Hematopoietic multipotent progenitor cell treated with erythropoietin and hydrocortisone succinate and interleukin-3 and kit ligand, for 17 days (in vitro differentiated cells): ENCODE measurements at regions not wholly inside any gene's neighbourhood (a gene's known extent, or its start where the extent isn't known, plus 50 kb on each side); places are given as distances from the start of the nearest gene placed in this dataset.
"Not testable (repeated sequence)": the region's sequence is repeated elsewhere in the genome, so short reads cannot be mapped to it uniquely, and the experiment has no call there.

Experiments
- DNase-seq: peaks from one replicate; pipeline ENCODE4 v3.0.0-alpha.2; 2015; ENCODE audit warnings: low spot score

DNA sequence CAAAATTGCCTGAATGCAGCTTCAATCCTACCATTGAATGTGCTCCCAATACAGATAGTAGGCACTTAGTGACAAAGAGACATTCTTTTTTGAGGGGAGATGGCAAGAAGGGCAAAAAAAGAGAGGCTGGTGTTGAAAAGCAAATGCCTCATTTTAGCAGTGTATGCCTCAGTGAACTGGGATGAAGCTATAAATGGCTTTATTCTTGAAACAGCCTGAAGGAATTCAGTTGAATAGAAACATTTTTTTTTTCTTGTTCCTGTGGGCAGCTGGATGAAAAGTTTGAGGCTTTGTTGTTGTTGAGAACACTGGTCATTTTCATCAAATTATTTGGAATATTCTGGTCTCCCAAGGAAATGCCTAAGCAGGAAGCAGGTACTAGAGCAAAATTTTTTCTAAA, 228.9 kb downstream of the RNF144A start:
- no peak for DNase-seq

DNA sequence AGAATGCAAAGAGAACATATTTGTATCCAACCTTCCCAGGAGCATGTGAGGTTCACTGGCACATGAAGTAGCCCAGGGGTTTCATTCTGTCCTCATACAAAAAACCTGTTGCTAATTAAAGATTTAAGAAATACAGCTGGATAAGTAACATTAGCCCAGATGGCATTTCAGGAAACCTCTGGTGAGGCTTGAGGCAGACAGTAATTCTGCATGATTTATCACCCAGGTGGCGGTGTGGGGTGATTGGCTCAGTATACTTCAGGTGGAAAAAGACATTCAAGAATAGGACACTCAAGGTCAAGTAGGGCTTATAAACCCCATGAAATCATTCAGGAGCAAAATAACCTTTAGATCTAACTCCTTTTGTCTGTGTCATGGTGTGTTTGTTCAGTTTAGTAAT, 237.4 kb downstream of the RNF144A start:
- no peak for DNase-seq

DNA sequence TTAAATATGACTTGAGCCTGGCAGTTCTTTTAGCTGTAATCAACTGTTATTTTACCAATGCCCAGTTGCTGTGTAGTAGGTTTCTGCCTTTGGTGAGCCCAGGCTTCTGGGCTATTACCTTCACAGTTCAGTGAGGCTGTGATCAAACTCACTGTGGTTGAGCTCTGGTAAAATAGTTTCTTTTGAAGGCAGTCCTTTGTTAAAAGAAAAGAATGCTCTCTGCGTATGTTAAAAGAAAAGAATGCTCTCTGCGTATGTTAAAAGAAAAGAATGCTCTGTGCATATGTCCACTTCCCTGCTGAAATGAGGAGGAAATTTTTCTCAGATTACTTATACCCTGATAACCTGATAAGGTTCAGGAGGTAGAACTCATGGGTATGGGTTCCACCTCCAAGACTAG, 244.3 kb downstream of the RNF144A start:
- DNase-seq, result no peak

DNA sequence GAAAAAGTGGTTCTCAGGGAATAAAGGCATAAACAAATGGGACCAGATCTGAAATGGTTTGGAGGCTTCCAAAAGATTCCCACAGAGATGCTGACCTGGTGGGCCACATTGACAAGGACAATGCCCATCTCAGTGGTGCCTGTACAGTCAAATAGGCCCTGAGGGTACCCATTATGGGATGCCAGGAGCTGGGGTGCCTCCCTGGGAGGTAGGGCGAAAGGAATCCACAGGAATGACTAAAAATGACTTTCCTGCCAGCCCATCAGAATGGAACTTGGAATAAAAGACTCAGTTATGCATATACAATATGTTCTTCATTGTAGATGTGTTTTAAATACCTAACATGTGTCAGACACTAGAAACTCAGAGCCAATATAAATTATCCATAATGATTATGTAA, 248.5 kb downstream of the RNF144A start:
- DNase-seq, result no peak

DNA sequence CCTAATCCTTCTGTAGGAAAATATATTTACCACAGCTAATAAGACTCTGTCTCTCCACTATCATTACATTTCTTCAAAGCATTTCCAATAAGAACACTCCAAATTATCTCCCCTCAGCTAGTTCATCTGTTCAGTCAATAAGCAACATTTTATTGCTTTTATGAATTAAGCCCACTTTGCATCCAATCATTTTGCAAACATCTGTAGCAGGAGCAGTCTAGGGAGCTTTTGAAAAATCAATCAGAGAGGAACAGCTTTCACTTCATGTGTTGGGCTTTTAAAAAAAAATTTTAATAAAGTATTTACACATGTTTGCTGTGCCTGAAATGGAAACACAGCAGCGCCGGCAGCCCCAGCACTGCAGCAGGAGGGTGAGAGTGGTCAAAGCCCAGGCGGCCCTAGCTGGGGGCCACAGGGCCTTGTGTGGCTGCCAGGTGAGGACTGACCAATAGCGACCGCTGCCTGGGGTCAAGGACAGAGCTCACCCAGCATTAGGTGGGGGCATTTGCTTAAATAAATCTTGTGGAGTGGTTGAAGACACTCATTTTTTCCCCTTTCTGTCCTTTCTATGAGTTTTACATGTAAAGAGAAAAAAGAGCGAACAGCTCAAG, 250.7 kb downstream of the RNF144A start:
- no peak for DNase-seq

DNA sequence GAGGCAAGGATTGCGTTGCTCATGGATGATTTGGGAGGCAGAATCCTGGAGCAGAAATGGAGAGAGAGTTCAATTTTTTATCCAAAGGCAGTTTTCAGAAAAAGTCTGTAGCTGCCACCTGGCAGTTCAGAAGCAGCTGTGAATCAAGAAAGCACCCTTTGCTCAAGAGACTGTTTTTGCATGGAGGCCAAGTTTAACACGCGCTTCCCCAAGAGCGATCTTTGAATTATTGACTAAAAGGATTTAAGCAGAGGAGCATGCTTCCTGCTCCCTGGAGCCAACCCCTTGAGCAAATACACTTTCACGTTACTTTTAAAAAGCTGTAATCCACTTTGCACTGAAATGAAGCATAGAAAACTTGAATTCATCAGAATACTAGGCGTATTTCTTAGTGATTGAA, 252.4 kb downstream of the RNF144A start:
- DNase-seq, result no peak

DNA sequence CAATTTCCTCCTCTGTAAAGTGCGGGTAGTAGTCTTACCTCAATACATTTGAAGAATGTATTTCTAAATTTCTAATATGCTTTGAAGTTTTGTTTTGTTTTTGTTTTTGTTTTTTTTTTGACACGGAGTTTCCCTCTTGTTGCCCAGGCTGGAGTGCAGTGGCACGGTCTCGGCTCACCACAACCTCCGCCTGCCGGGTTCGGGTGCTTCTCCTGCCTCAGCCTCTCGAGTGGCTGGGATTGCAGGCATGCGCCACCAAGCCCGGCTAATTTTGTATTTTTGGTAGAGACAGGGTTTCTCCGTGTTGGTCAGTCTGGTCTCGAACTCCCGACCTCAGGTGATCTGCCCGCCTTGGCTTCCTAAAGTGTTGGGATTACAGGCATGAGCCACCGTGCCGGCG, 261.8 kb downstream of the RNF144A start:
- not testable (repeated sequence) for DNase-seq

DNA sequence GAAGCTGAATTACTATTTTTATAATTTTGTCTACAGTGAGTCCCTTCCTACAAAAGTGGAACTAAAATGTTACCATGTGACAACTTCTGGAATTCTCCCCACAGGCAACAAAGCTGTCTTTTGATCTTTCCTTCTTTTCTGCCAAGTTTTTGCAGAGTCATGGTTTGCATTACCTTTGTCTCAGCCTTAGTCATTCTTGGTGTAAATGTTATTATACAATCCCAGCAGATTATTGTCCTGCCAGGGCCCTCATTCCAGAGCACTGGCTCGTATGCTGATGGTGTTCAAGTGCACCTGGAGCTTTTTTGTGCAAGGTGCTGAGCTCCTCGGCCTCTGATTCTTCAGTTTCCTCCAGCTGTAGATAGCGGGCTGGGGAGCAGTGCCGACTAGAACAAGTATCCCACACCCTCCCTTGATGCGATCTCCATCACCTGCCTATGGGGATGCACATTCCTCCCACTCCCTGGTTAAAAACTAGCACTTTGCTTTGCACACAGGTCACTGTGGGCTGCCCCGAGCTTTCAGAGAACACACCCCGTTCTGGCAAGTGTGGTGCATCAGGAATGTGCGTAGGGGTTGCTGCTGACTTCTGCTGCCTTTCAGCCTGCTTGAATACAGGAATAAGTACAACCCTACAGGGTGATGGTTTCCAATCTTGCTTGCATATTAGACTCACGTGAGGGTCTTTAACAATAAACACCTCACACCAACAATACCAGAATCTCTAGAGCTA, 263.6 kb downstream of the RNF144A start:
- no peak for DNase-seq

DNA sequence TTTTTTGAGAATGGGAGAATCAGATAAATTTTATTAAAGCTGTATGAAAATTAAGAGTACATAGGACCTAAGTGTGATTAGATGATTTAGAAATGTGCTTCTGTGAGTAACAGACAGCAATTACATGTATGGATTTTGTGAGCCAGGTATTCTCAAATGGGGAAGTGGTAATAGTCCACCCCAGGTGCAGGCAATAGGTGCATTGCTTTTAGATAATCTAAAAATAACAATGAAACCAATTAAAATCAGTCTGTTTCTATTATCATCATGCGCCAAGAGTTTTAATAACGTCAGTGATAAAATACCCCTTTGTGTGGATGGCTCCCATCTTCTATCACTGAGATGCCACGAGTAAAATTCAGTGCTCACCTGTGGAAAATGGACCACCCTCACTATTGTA, 265.3 kb downstream of the RNF144A start:
- no peak for DNase-seq

DNA sequence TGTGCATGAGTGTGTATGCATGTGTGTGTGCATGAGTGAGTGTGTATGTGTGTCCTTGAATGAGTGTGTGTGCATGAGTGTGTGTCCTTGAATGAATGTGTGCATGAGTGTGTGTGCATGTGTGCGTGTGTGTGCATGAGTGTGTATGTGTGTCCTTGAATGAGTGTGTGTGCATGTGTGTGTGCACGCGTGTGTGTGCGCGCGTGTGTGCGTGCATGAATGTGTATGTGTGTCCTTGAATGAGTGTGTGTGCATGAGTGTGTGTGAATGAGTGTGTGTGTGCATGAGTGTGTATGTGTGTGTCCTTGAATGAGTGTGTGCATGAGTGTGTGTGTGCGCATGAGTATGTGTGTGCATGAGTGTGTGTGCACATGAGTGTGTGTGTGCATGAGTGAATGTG, 271.9 kb downstream of the RNF144A start:
- no peak for DNase-seq

DNA sequence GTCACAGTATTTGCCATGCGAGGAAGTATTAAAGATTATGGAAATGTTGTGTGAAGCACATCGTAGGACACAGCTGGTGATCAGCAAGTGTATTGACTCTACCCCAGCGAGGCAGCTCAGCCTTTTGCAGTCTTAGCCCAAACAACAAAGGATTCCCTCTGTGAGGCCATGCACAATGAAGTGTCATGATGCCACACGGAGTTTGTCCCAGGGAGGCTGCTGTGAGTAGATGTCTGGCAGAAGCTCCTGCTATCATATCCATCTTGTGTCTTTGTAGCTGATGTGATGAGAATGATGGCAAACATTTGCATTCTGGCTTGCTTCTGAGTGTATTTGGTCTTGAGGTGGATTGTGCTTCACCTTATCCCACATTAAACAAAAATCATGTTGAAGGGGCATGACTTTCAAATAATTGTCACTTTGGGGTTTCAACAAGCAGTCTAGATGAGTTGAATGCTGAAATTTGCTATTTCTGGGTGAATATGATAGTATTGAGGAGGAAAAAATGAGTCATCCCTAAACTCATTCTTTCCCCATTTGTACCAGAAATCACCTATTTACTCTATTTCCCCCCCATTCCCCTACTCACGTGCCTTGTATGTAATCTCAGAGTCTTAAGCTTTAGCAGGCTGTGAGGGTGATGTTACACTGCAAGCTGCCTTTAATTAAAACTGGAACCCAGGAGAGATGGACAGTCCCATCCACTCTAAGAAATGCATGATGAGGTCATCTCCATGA, 273.5 kb downstream of the RNF144A start:
- no peak for DNase-seq

DNA sequence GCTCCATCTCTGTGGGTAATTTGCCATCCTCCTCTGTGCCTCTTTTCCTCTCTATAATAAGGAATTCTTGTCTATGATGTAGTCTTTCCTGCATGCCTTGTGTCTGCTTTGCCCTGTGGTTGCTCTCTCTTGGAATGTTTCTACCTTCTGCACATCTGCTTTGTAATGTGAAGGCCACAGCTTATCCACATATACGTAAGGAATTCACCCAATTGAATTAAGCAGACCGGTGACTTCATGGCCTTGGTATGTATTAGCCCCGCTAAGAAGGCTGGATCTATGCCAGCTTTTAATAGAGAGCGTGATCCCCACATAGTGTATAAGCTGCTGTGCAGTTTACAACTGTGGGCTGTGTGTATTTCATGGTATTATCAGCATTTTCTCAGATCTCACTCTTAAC, 274.7 kb downstream of the RNF144A start:
- no peak for DNase-seq

DNA sequence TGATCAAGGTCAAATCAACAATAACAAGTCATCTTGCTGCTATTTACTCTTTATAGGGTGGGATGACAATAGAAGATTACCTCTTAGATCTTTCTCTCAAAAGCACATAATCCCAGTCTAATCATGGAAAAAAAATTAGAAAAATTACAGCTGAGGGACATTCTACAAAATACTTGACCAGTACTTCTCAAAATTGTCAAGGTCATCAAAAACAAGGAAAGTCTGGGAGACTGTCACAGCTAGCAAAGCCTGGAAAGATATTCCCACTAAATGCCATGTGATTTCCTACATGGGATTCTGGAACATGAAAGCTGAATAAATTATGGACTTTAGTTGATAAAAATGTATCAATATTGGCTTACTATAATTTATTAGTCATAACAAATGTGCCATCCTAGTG, 276.2 kb downstream of the RNF144A start:
- no peak for DNase-seq

DNA sequence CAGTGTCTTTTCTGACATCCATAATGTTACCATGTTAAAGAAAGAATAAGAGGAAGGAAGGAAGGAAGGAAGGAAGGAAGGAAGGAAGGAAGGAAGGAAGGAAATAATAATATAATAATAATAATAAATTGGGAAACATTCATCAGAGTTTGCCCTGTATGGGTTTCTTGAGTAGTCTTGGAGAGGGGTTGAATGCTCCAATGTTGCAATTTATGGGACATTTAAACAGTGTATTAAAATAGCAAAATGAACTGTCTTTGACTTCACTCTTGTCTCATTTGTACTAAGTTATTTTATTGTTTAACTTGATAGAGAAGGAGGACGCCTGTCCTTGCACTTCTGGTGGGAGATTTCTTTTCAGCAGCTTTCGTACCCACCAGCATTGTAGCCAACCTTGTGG, 277.7 kb downstream of the RNF144A start:
- DNase-seq, result no peak

DNA sequence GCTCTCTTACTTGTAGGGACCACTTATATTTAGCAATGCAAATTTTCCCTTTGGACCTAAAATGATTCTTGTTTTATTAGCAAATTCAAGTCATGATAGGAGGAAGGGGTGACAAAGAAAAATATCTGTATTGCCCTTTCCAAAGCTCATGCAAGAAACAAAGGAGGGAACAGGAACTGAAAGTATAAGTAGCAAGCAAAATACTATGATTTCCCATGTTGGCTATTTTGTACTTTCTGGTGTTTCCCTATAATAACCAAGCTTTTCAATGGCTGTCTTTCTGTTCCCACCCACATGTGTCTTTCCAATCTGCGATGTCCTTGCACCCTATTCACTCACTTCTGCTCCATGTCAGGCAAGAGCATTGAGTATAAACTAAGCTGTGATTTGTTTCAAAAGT, 279.7 kb downstream of the RNF144A start:
- DNase-seq, result no peak

DNA sequence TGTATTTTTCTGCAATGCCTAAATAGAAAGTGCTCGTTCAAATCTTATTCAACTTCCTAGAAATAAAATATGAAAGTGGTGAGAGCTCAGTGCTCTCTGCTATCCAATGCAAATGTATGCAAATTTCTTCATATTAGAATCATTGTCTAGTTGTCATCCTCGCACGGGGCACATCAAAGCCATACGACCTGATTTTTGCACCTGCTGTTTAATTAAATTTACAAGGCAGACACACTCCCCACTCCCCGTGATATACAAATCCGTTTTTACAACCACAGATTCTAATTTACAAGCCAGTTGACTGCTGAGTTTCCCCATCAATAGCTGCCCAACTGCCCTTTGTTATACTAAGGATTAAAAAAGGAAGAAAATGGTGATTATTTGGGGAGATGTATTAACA, 284.6 kb downstream of the RNF144A start:
- DNase-seq, result no peak

DNA sequence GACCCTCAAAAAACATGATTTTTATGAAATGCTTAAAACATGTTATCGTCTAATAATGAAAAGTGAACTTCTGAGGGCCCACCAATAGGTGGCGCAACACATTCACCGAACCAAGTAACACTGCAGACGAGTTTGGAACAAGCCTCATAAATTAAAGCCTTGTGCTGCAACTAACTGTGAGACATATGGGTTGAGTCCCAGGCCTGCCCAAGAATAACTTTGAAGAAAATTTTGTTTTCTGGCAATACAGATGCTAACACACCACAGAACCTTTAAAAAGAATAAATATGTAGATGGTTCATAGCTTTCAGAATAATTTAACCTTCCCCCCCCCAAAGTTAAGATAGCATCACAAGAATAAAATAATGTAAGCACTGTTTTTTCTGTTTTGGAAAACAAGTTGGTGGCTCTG, 285.9 kb downstream of the RNF144A start:
- DNase-seq, result peak; percentile 38

DNA sequence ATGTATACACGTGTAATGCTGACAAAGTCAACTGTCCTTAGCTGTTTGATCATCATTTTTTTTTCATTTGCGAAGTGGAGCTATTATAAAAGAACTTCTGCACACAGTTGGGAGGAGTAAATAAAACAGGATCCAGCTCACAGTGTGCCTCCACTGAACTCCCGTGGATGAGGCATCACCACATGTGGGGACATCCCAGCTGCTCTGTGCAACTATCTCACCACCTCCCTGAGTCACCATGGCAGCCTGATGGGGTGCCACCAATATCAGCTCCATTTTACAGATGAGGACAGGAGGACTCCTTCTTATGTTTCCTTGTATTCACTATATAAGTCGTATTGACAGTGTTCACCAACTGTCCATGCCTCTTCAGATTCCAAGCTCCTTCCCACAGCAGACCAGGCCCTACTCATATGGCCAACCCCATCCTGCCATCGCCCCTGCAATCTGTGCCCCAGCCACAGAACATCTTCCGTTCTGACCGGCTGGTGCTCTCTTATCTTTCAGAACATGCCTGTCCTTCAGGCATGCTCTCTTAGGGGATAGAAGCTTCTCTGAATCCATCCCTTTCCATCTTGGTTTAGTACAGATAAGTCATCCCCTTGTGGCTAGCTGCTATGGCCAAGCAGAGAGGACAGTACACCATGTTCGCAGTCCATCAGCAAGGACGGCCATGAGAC, 288.1 kb downstream of the RNF144A start:
- DNase-seq, result no peak

DNA sequence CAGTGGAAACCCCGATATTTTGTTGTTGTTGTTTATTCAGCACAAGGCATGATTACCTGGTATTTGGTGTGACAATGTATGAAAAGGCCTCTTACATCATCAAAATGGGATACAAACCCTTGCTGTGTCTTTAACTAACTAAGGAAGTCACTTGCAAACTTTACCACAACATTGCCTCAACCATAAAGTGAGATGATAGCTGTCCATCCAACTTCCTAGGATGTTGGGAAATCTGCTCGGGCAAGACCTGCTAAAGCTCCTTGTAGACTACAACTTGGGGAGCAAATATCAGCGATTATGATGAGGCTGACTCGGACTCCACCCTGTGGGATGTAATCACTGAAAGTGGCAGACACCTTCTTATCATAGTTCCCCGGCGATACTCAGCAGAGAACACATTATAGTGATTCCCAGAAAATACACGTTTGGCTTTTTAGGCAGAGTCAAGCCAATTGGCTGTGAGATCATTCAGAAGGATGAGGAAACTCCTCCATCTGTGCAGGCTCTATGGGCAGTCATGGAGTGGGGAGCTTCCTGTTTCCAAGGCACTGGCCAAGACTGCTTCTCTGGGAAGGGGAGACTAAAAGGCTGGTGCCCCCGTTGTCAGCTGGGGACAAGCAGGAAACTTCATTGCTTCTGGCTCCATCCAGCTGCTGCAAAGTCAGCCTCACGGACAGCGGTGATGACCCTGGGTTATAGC, 289.0 kb downstream of the RNF144A start:
- no peak for DNase-seq

DNA sequence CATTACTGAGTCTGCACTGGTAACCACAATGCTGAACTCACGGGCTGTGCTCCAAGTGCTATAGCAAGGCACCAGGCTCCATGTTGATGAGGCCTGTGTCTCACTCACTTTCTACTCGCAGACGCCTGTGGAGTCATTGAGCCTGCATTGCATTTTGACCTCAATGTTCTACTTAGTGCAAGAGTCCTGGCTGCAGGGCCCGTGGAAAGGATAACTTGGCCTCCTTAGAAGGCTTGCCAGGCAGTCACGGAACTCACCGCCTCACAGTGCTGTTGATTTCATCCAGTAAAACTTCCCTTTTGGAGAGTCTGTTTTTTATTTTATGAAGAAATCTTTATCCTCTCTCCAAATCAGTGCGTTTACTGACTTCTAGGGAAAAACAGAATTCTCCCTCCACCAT, 290.4 kb downstream of the RNF144A start:
- no peak for DNase-seq

DNA sequence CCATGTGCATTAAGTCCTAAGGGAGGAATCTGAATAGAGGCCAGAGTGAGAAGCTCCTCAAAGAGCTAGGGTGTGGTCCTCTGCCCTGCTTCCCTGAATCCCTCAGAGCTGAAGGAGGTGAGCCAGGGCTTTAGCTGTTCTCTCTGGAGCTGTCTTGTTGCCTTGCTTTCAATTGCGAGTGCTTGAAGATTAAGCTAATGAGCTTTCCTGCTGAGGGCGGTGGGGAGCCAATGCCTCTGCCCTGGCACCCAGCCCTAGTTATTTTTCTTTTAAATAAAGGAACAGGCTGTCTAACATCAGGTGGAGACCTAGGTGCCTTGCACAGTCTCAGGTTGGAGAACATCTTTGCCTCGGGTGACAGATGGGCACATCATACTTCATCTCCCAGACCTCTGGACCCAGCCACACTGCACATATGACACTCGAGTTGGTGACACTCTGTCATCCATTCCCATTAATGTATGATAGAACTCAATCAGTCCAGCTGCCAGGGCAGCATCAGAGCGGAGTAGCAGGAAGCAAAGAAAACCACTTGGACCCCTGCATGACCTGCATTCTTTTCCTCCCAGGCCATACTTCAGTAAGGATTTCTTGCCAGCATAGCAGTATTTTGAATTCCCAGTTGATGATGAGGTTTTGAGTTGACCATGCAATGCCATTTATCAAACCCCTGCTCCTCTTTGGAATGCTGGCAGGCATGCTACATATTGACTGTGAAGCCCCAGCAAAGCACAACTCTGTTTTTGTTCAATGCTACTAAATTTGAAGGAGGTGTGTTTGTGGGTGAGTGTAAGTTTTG, 292.7 kb downstream of the RNF144A start:
- DNase-seq, result no peak
